IMR-90 (cell line): ENCODE measurements at regions not wholly inside any gene's neighbourhood (a gene's known extent, or its start where the extent isn't known, plus 50 kb on each side); places are given as distances from the start of the nearest gene placed in this dataset.

Experiments used
- ATAC-seq: fragments of 200-7000 bp; cut with Tn5 transposase; 2 replicates; pipeline ENCODE4 v1.9.1; 2020; ENCODE audit warnings: low read depth, mild to moderate bottlenecking, moderate library complexity
- BruUV-seq: library from RNA; stranded (reverse); fragments of 400-500 nt; replicated peaks from 2 replicates; lab custom pipeline; 2021; lab: Mats Ljungman, UMichigan
- CTCF ChIA-PET: fragments of 300-600 bp; formaldehyde crosslinking; extraction: SDS; loops from one replicate; lab custom pipeline; 2021; ENCODE audit warnings: antibody characterized with exemption; lab: Yijun Ruan, JAX
- POLR2A ChIA-PET: fragments of 300-600 bp; sonication (Branson Sonifier 250); formaldehyde crosslinking; loops from one replicate; lab custom pipeline; 2022; ENCODE audit warnings: antibody characterized with exemption; ENCODE audit not compliant: unreplicated experiment; lab: Charles Lee
- DNase-seq: peaks from one replicate; pipeline ENCODE4 v3.0.0; 2013
- H2AFZ ChIP-seq: replicated peaks from 2 replicates; pipeline ENCODE3; 2013; ENCODE audit warnings: low read length, mild to moderate bottlenecking; ENCODE audit not compliant: poor library complexity
- H2AK5ac ChIP-seq: 2 replicates; pipeline ENCODE4 v1.6.1; 2013; ENCODE audit warnings: low read depth, low read length, inconsistent platforms
- H2AK9ac ChIP-seq: replicated peaks from 2 replicates; pipeline ENCODE3; 2013; ENCODE audit warnings: mild to moderate bottlenecking, low read depth, low read length, moderate library complexity; ENCODE audit not compliant: poor library complexity
- H2BK120ac ChIP-seq: 2 replicates; pipeline ENCODE4 v1.6.1; 2013; ENCODE audit warnings: low read depth, low read length, inconsistent platforms
- H2BK15ac ChIP-seq: 3 replicates; pipeline ENCODE4 v1.6.1; 2013; ENCODE audit warnings: low read depth, low read length, inconsistent platforms
- H2BK20ac ChIP-seq: 2 replicates; pipeline ENCODE4 v1.6.1; 2013; ENCODE audit warnings: low read depth, mild to moderate bottlenecking, inconsistent platforms, low read length, moderate library complexity
- H2BK5ac ChIP-seq: 2 replicates; pipeline ENCODE4 v1.6.1; 2013; ENCODE audit warnings: mild to moderate bottlenecking, low read depth, low read length, inconsistent platforms; ENCODE audit not compliant: poor library complexity, severe bottlenecking
- H3K14ac ChIP-seq: replicated peaks from 2 replicates; pipeline ENCODE4 v1.6.1; 2013; ENCODE audit warnings: low read depth, low read length, inconsistent platforms
- H3K18ac ChIP-seq: 2 replicates; pipeline ENCODE4 v1.6.1; 2013; ENCODE audit warnings: low read depth, low read length, control low read depth
- H3K23ac ChIP-seq: 2 replicates; pipeline ENCODE4 v1.6.1; 2013; ENCODE audit warnings: low read depth, low read length, inconsistent platforms
- H3K27ac ChIP-seq: 2 replicates; pipeline ENCODE4 v1.5.1; 2013; ENCODE audit warnings: mild to moderate bottlenecking, control low read depth, low read length; ENCODE audit not compliant: insufficient read depth
- H3K27me3 ChIP-seq: 2 replicates; pipeline ENCODE4 v1.6.1; 2013; ENCODE audit warnings: low read length; ENCODE audit not compliant: control insufficient read depth, insufficient read depth
- H3K36me3 ChIP-seq: 2 replicates; pipeline ENCODE4 v1.6.1; 2013; ENCODE audit warnings: low read length, mixed read lengths; ENCODE audit not compliant: control insufficient read depth, insufficient read depth
- H3K4ac ChIP-seq: 2 replicates; pipeline ENCODE4 v1.6.1; 2013; ENCODE audit warnings: low read depth, low read length, inconsistent platforms
- H3K4me1 ChIP-seq: 2 replicates; pipeline ENCODE4 v1.6.1; 2013; ENCODE audit warnings: low read length, mixed read lengths; ENCODE audit not compliant: control insufficient read depth, insufficient read depth
- H3K4me2 ChIP-seq: 2 replicates; pipeline ENCODE4 v1.6.1; 2013; ENCODE audit warnings: low read depth, mild to moderate bottlenecking, control low read depth, low read length, moderate library complexity
- H3K4me3 ChIP-seq: 2 replicates; pipeline ENCODE4 v1.5.1; 2013; ENCODE audit warnings: low read depth, mild to moderate bottlenecking, control low read depth, low read length, moderate library complexity; ENCODE audit not compliant: insufficient read depth
- H3K56ac ChIP-seq: 2 replicates; pipeline ENCODE4 v1.6.1; 2013; ENCODE audit warnings: low read length, inconsistent platforms; ENCODE audit not compliant: insufficient read depth; ENCODE audit errors: extremely low read depth
- H3K79me1 ChIP-seq, 2 experiments: 2 replicates each; pipeline ENCODE4 v1.6.1; 2013; ENCODE audit warnings: low read length in 2 of 2, inconsistent platforms in 1 of 2, low read depth in 1 of 2
- H3K9ac ChIP-seq: 2 replicates; pipeline ENCODE4 v1.6.1; 2013; ENCODE audit warnings: low read depth, low read length, control low read depth
- H3K9me1 ChIP-seq: 2 replicates; pipeline ENCODE4 v1.6.1; 2013; ENCODE audit warnings: low read length, inconsistent platforms; ENCODE audit not compliant: insufficient read depth
- H3K9me3 ChIP-seq: 2 replicates; pipeline ENCODE4 v1.6.1; 2013; ENCODE audit warnings: low read length; ENCODE audit not compliant: control insufficient read depth, insufficient read depth
- H4K20me1 ChIP-seq: 2 replicates; pipeline ENCODE4 v1.6.1; 2013; ENCODE audit warnings: low read length, inconsistent platforms; ENCODE audit not compliant: insufficient read depth
- H4K5ac ChIP-seq: 2 replicates; pipeline ENCODE4 v1.6.1; 2013; ENCODE audit warnings: mild to moderate bottlenecking, low read depth, low read length, control low read depth
- H4K8ac ChIP-seq, 2 experiments: 2 replicates each; pipeline ENCODE4 v1.6.1; 2013; ENCODE audit warnings: low read depth in 2 of 2, low read length in 2 of 2, control low read depth in 1 of 2, inconsistent platforms in 1 of 2
- H4K91ac ChIP-seq: 2 replicates; pipeline ENCODE4 v1.6.1; 2013; ENCODE audit warnings: low read depth, low read length, inconsistent platforms; ENCODE audit not compliant: insufficient read depth
- CEBPB ChIP-seq: IDR thresholded peaks from 2 replicates; pipeline ENCODE4 v1.6.1; 2012; ENCODE audit warnings: low read depth, low read length, improper control_type of control experiment
- MAFK ChIP-seq: IDR thresholded peaks from 2 replicates; pipeline ENCODE4 v1.6.1; 2012; ENCODE audit warnings: low read depth, low read length, improper control_type of control experiment
- POLR2A ChIP-seq: IDR thresholded peaks from 2 replicates; pipeline ENCODE4 v1.6.1; 2012; ENCODE audit warnings: mild to moderate bottlenecking, low read depth, low read length
- SMC3 ChIP-seq: fragments of 150-350 bp; IDR thresholded peaks from 2 replicates; pipeline ENCODE4 v1.6.1; 2016; ENCODE audit warnings: low read depth, mild to moderate bottlenecking, antibody characterized with exemption, low read length, moderate library complexity
- WGBS, 2 experiments: methylation state at CpG; one replicate each; pipeline versions ENCODE4 v1.1.5 to v1.1.7; 2013; ENCODE audit warnings: missing lambda C conversion rate in 2 of 2; ENCODE audit not compliant: insufficient read length in 1 of 2; ENCODE audit errors: extremely low coverage in 2 of 2; 5-methylcytosine and 5-hydroxymethylcytosine counted together
- dilution Hi-C: fragments of 300-500 bp; cut with HindIII; formaldehyde crosslinking; loops from one replicate; pipeline ENCODE4 v1.14.3; 2018; ENCODE audit warnings: low sequenced_read_pairs; ENCODE audit not compliant: unreplicated experiment
- in situ Hi-C: fragments of 300-500 bp; cut with MboI; formaldehyde crosslinking; loops from 3 replicates; pipeline ENCODE4 v1.14.3; 2019; ENCODE audit warnings: low sequenced_read_pairs, inconsistent platforms, mixed read lengths
- intact Hi-C: fragments of 100-400 bp; cut with micrococcal nuclease; formaldehyde crosslinking; loops from 2 replicates; pipeline ENCODE4 v1.10.0; 2022

- Histone ChIP-seq H3K79me1 (no peaks in the 10 kb centered on the region), H3K9me1 (no peaks in the 10 kb centered on the region), H3K56ac (no peak overlapping the region), H2BK15ac (no peak overlapping the region), H3K9me3 (peaks cover 39% of the 10 kb centered on the region), H3K4me2 (no peak overlapping the region), H2AFZ (no peak overlapping the region), H4K8ac (no peak overlapping the region), H3K9ac (no peak overlapping the region), H3K4ac (no peak overlapping the region), H4K20me1 (no peaks in the 10 kb centered on the region), H4K91ac (no peak overlapping the region), H3K18ac (no peak overlapping the region), H3K14ac (no peak overlapping the region), H2BK120ac (no peak overlapping the region), H3K4me3 (no peak overlapping the region), H4K5ac (no peak overlapping the region), H3K4me1 (no peaks in the 10 kb centered on the region), H3K27ac (no peak overlapping the region), H2AK5ac (no peak overlapping the region), H3K36me3 (no peaks in the 10 kb centered on the region), H2BK20ac (no peak overlapping the region), H3K23ac (no peak overlapping the region), H2BK5ac (no peak overlapping the region), H3K27me3 (no peaks in the 10 kb centered on the region), H2AK9ac (no peak overlapping the region)
- ATAC-seq (no peak), DNase-seq (no peak)
- intact Hi-C loops, result no loop called here
- no peak for TF ChIP-seq POLR2A
- no peak for TF ChIP-seq SMC3
- TF ChIP-seq CEBPB, result no peak
- TF ChIP-seq MAFK, result no peak
- dilution Hi-C loops, result no loop called here
- WGBS, 2 experiments, result no CpG with 5 or more reads among the region's 2 CpGs
- ChIA-PET CTCF (no interaction called here), POLR2A (no interaction called here)
- in situ Hi-C loops, result no loop called here
- no TSS peak for BruUV-seq
Measured at GRCh38 chr17:73695035-73695738, 50.9 kb upstream of the SDK2 start.
